ENCODE measurements at regions not wholly inside any gene's neighbourhood (a gene's known extent, or its start where the extent isn't known, plus 50 kb on each side); places are given as distances from the start of the nearest gene placed in this dataset.
"Not testable (repeated sequence)": the region's sequence is repeated elsewhere in the genome, so short reads cannot be mapped to it uniquely, and the experiment has no call there.

DNA sequence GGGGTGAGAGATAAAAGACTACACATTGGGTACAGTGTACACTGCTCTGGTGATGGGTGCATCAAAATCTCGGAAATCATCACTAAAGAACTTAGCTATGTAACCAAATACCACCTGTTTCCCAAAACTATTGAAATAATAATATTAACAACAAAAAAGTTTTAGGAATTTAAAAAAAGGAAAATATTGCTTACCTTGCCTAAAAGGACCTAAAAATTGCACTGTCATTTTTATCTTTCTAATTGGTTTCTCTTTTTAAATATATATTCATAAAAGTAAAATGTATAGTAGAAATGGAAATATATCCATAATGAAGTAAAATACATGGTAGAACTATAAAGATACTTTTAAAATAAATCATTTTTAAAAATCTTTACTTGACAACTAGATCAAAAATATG lies 719.3 kb upstream of the RGS18 start:
- WGBS = 81% methylated on average over 1 of the region's 1 CpG
- no peaks in the 10 kb centered on the region for H3K4me1 ChIP-seq (ENCODE audit: insufficient read depth)
- no peaks in the 10 kb centered on the region for H3K36me3 ChIP-seq (ENCODE audit: insufficient read depth)
- H3K27ac ChIP-seq (ENCODE audit: low read depth) = no peak overlapping the region
- no peak overlapping the region for H3K4me3 ChIP-seq (ENCODE audit: low read depth, low read length)
- no peak for DNase-seq (ENCODE audit: extremely low spot score)

DNA sequence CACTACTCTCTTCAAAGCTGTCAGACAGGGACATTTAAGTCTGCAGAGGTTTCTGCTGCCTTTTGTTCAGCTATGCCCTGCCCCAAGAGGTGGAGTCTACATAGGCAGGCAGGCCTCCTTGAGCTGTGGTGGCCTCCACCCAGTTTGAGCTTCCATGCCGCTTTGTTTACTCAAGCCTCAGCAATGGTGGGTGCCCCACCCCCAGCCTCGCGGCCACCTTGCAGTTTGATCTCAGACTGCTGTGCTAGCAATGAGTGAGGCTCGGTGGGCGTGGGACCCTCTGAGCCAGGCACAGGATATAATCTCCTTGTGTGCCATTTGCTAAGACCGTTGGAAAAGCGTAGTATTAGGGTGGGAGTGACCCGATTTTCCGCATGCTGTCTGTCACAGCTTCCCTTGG lies 710.0 kb upstream of the RGS18 start:
- not testable (repeated sequence) for H3K4me1 ChIP-seq (ENCODE audit: insufficient read depth); H3K27ac ChIP-seq (ENCODE audit: low read depth); H3K4me3 ChIP-seq (ENCODE audit: low read depth, low read length); DNase-seq (ENCODE audit: extremely low spot score); H3K36me3 ChIP-seq (ENCODE audit: insufficient read depth)
- 96% methylated on average over 9 of the region's 9 CpGs for WGBS

DNA sequence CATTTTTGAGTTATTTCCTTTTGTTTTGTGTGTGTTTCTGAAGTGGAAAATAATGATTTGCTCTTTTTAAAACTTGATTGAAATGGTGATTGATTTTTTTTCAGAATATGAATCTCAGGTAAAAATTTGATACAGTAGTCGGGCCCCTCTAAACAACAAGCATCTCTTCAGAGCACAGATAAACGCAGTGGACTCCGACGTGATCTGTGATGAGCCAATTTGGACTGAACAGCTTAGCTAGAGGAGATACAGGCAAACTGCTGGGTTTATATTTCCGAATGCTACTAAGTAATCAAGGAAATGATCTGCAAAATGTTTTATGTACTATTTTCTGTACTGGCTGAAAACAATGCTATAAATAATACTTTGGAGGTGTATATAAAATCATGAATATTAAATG lies 705.7 kb upstream of the RGS18 start:
- H3K36me3 ChIP-seq (ENCODE audit: insufficient read depth) = no peaks in the 10 kb centered on the region
- WGBS = 79% methylated on average over 5 of the region's 5 CpGs
- DNase-seq (ENCODE audit: extremely low spot score) = no peak
- H3K27ac ChIP-seq (ENCODE audit: low read depth) = no peak overlapping the region
- H3K4me3 ChIP-seq (ENCODE audit: low read depth, low read length) = no peak overlapping the region
- H3K4me1 ChIP-seq (ENCODE audit: insufficient read depth) = no peaks in the 10 kb centered on the region

DNA sequence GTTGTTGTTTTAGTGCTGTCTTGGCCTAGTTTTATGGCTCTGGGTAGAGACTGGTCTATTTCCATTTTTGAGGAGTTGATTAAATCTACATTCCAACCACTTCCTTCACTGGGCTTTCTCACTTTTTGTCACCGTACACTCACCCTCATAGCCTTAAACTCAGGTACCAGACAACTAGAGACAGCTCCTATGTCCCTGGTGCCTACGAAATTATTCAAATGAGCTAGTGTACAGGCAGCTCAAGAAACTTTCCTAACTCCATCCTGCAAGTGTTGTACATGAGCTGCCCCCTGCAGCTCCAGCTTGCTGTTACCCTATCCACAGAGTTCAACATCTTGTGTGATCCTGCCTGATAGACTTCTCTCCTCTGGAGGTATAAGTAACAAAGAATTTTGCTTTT lies 704.8 kb upstream of the RGS18 start:
- H3K36me3 ChIP-seq (ENCODE audit: insufficient read depth) = no peaks in the 10 kb centered on the region
- no peak overlapping the region for H3K4me3 ChIP-seq (ENCODE audit: low read depth, low read length)
- H3K27ac ChIP-seq (ENCODE audit: low read depth) = no peak overlapping the region
- 84% methylated on average over 2 of the region's 2 CpGs for WGBS
- H3K4me1 ChIP-seq (ENCODE audit: insufficient read depth) = no peaks in the 10 kb centered on the region
- DNase-seq (ENCODE audit: extremely low spot score) = no peak

DNA sequence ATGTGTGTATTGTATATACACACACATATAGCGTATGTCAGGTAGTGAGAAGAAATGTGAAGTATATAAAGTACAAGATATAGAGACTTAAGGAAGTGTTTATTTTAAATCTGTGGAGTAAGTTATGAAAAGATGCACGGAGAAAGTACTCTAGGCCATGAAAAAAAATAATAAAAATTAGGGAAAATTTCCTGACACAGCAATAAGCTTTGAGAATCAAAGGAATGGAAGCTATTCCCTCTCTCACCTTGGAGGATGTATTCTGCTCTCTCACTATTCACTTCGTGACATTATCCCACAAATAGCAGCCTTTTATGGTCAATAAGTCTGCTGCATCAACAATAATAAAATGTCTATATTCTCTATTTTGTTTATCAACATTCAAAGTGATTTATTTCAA lies 700.4 kb upstream of the RGS18 start:
- no peaks in the 10 kb centered on the region for H3K4me1 ChIP-seq (ENCODE audit: insufficient read depth)
- no peak for DNase-seq (ENCODE audit: extremely low spot score)
- H3K27ac ChIP-seq (ENCODE audit: low read depth) = no peak overlapping the region
- WGBS = 74% methylated on average over 3 of the region's 3 CpGs
- no peaks in the 10 kb centered on the region for H3K36me3 ChIP-seq (ENCODE audit: insufficient read depth)
- H3K4me3 ChIP-seq (ENCODE audit: low read depth, low read length) = no peak overlapping the region

DNA sequence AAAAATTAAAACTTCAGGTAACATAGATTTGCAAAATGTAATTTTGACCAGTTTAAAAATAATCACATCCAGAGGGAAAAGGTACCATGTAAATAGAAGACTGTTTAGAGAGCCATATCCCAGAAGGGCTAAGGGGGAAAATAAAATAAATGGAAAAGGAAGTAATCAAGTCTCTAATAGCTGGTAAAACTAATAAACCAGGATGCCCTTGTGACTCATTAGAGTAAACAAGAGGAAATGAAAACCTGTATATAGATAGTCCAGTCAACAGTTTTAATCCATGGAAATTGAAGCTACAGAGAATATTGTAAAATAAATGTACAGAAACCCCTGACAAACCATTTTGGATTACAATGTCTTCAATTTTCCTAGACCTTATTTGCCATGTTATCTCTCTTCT lies 698.0 kb upstream of the RGS18 start:
- DNase-seq (ENCODE audit: extremely low spot score) = no peak
- no peaks in the 10 kb centered on the region for H3K4me1 ChIP-seq (ENCODE audit: insufficient read depth)
- H3K4me3 ChIP-seq (ENCODE audit: low read depth, low read length) = no peak overlapping the region
- no peak overlapping the region for H3K27ac ChIP-seq (ENCODE audit: low read depth)
- no peaks in the 10 kb centered on the region for H3K36me3 ChIP-seq (ENCODE audit: insufficient read depth)

DNA sequence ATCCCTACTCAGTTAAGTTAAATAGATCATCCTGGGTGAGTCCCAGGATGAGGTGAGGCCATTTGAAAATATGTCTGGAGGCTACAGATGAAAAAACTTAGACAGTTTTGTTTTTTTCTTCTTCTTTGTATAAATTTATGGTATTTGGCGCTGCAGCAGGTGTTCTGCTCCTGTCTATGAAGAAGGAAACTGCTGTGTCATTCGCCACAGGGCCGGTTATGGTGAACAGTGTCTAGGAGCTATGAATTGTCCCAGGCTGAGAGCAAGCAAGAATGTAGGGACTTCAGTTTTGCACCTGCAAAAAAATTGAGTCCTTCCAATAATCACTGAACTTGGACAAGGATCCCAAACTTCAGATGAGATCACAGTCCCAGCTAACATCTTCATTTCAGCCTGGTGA lies 674.3 kb upstream of the RGS18 start:
- WGBS = 87% methylated on average over 3 of the region's 3 CpGs
- DNase-seq (ENCODE audit: extremely low spot score) = no peak
- no peak overlapping the region for H3K4me3 ChIP-seq (ENCODE audit: low read depth, low read length)
- H3K27ac ChIP-seq (ENCODE audit: low read depth) = no peak overlapping the region
- H3K36me3 ChIP-seq (ENCODE audit: insufficient read depth) = no peaks in the 10 kb centered on the region
- no peaks in the 10 kb centered on the region for H3K4me1 ChIP-seq (ENCODE audit: insufficient read depth)

DNA sequence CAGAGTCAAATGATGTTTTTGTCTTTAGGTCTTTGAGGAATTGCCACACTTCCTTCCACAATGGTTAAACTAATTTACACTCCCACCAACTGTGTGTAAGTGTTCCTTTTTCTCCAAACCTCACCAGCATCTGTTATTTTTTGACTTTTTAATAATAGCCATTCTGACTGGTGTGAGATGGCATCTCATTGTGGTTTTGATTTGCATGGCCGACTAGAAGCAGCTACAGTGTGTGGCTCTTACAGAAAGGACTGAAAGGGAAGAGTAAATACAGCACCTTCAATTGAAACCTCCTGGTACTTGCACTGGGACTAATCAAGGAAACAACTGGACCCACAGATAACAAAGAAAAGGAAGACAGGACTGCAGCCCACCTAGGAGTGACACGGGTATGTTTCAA lies 668.0 kb upstream of the RGS18 start:
- 83% methylated on average over 2 of the region's 2 CpGs for WGBS
- Histone ChIP-seq H3K4me1 (ENCODE audit: insufficient read depth) (no peaks in the 10 kb centered on the region), H3K36me3 (ENCODE audit: insufficient read depth) (no peaks in the 10 kb centered on the region)

DNA sequence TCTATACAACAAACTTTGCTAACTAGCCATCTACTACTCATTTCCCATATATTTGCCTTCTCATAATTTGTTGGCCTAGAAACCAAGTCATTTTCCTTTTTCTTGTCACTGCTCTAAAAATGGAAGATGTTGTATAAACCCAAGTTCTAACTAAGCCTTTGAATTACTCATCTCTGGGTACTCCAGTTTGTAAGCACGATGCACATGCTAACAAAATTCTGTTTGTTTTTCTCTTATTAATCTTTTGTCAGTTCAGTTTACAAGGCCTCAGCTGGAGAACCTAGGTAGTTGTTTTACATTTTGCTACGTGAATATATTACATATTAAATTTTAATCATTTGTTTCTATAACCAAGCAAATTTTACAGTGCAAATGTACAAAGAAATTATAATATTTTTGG lies 663.2 kb upstream of the RGS18 start:
- 64% methylated on average over 2 of the region's 2 CpGs for WGBS
- DNase-seq (ENCODE audit: extremely low spot score) = no peak
- H3K27ac ChIP-seq (ENCODE audit: low read depth) = no peak overlapping the region
- no peak overlapping the region for H3K4me3 ChIP-seq (ENCODE audit: low read depth, low read length)
- H3K36me3 ChIP-seq (ENCODE audit: insufficient read depth) = no peaks in the 10 kb centered on the region
- H3K4me1 ChIP-seq (ENCODE audit: insufficient read depth) = no peaks in the 10 kb centered on the region

More for the DNA sequence above, 668.0 kb upstream of the RGS18 start:
- Histone ChIP-seq H3K27ac (ENCODE audit: low read depth) (no peak overlapping the region), H3K4me3 (ENCODE audit: low read depth, low read length) (no peak overlapping the region)
- DNase-seq (ENCODE audit: extremely low spot score) = no peak

DNA sequence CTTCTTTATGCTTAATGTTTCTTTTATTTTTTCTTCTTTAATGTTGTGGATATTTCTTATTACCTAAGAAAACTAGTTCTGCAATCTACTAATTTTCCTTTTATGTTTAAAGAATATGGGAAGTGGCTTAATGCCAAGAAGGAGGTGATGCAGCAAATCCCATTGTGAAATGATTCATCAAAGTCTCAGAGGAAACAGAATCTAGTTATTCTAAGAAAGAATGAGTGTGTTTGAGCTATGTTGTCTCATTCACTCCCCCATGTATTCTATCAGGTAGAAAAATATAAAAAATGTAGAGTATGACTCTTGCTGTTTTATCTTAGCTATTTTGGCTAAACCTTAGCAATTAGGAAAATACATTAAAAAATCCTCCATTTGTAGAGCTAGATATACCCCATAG lies 659.9 kb upstream of the RGS18 start:
- DNase-seq (ENCODE audit: extremely low spot score) = no peak
- Histone ChIP-seq H3K4me3 (ENCODE audit: low read depth, low read length) (no peak overlapping the region), H3K4me1 (ENCODE audit: insufficient read depth) (no peaks in the 10 kb centered on the region), H3K27ac (ENCODE audit: low read depth) (no peak overlapping the region), H3K36me3 (ENCODE audit: insufficient read depth) (no peaks in the 10 kb centered on the region)

DNA sequence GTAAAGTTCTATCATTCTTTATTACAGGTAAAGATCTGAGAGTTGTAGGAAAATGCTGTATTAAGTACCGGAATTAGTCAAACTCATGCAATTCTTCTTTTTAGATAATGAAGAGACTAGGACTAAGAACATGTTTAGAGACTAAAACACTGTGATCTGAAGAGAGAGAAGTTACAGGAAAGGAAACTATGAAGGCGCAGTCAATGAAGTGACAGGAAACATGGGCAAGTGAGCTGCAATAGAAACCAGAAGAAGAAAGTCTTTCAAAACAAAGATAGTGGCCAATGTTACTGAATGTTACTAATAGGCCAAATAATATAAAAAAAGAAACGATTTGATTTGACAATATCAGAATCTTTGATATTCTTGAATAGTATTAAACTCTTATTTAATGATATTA lies 659.4 kb upstream of the RGS18 start:
- H3K27ac ChIP-seq (ENCODE audit: low read depth) = no peak overlapping the region
- 85% methylated on average over 3 of the region's 3 CpGs for WGBS
- no peak overlapping the region for H3K4me3 ChIP-seq (ENCODE audit: low read depth, low read length)
- H3K4me1 ChIP-seq (ENCODE audit: insufficient read depth) = no peaks in the 10 kb centered on the region
- no peaks in the 10 kb centered on the region for H3K36me3 ChIP-seq (ENCODE audit: insufficient read depth)
- DNase-seq (ENCODE audit: extremely low spot score) = no peak

DNA sequence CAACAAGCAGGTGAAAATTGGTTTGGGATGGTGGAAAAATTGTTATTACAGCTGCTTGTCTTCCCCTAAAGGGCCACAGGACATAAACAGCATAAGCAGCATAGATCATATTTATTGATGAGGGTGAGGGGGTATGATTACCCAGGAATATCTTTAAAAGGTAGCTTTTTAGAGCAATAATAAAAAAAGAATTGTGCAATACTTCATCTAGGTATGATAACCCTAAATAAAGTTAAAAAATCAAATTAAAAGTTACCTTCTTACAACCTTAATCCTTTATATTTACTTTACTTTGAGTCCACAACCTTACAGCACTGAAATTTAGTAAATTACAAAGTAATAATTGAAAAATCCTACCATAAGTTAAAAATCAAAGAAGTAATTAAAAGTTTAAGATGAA lies 653.3 kb upstream of the RGS18 start:
- H3K4me1 ChIP-seq (ENCODE audit: insufficient read depth) = no peaks in the 10 kb centered on the region
- H3K4me3 ChIP-seq (ENCODE audit: low read depth, low read length) = no peak overlapping the region
- no peak for DNase-seq (ENCODE audit: extremely low spot score)
- no peaks in the 10 kb centered on the region for H3K36me3 ChIP-seq (ENCODE audit: insufficient read depth)
- no peak overlapping the region for H3K27ac ChIP-seq (ENCODE audit: low read depth)

DNA sequence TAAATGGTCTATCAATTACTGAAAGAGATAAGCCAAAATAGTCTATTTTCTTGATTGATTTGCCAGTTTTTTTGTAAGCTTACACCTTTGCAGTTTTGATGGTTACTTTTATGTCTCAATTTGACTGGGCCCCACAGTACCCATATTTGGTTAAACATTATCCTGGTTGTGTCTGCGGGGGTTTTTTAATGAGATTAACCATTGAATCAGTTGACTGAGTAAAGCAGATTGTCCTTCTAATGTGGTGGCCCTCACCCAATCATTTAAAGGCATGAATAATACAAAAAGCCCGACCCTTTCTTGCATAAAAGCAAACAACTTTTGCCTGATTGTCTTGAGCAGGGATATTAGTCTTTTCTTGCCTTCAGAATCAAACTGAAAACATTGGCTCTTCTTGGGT lies 650.0 kb upstream of the RGS18 start:
- H3K4me1 ChIP-seq (ENCODE audit: insufficient read depth) = no peaks in the 10 kb centered on the region
- H3K4me3 ChIP-seq (ENCODE audit: low read depth, low read length) = no peak overlapping the region
- no peak for DNase-seq (ENCODE audit: extremely low spot score)
- WGBS = 77% methylated on average over 2 of the region's 2 CpGs
- no peak overlapping the region for H3K27ac ChIP-seq (ENCODE audit: low read depth)
- H3K36me3 ChIP-seq (ENCODE audit: insufficient read depth) = no peaks in the 10 kb centered on the region

DNA sequence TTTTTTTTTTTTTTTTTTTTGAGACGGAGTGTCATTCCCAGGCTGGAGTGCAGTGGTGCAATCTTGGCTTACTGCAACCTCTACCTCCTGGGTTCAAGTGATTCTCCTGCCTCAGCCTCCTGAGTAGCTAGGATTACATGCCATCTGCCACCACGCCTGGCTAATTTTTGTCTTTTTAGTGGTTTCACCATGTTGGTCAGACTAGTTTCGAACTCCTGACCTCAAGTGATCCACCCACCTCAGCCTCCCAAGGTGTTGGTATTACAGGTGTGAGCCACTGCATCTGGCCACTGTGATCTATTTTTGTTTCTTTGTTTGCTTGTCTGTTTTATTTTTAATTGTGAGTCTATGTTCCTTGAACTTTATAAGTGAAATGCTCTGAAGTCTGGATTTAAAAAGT lies 646.8 kb upstream of the RGS18 start:
- not testable (repeated sequence) for DNase-seq (ENCODE audit: extremely low spot score); H3K27ac ChIP-seq (ENCODE audit: low read depth); H3K4me1 ChIP-seq (ENCODE audit: insufficient read depth); H3K4me3 ChIP-seq (ENCODE audit: low read depth, low read length); H3K36me3 ChIP-seq (ENCODE audit: insufficient read depth)
- 96% methylated on average over 3 of the region's 3 CpGs for WGBS

DNA sequence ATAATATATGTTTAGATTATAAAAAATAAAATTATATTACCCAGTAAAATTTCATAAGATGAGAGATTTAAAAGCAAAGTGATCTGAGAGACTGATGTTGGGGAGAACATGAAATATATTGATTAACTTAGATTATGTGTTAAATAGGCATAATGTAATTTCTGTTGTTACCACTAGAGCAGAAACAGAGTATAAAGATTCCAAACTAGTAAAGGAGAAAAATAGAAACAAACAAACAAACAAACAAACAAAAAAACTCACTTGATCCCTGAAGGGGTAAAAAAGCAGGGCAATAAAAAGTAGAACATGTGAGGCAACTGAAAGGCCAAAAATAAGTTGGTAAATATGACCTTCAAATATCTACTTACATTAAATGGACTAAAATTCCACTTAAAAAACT lies 640.4 kb upstream of the RGS18 start:
- Histone ChIP-seq H3K27ac (ENCODE audit: low read depth) (no peak overlapping the region), H3K36me3 (ENCODE audit: insufficient read depth) (no peaks in the 10 kb centered on the region), H3K4me1 (ENCODE audit: insufficient read depth) (no peaks in the 10 kb centered on the region), H3K4me3 (ENCODE audit: low read depth, low read length) (no peak overlapping the region)
- DNase-seq (ENCODE audit: extremely low spot score) = no peak

All from urinary bladder (tissue), 3 donors.